IMR-90 (cell line): ENCODE measurements at regions not wholly inside any gene's neighbourhood (a gene's known extent, or its start where the extent isn't known, plus 50 kb on each side); places are given as distances from the start of the nearest gene placed in this dataset.
A peak's percentile ranks its signal among the peaks of the same experiment; 100 is the strongest.

Experiments used
- ATAC-seq: fragments of 200-7000 bp; cut with Tn5 transposase; 2 replicates; pipeline ENCODE4 v1.9.1; 2020; ENCODE audit warnings: low read depth, mild to moderate bottlenecking, moderate library complexity
- BruUV-seq: library from RNA; stranded (reverse); fragments of 400-500 nt; replicated peaks from 2 replicates; lab custom pipeline; 2021; lab: Mats Ljungman, UMichigan
- CTCF ChIA-PET: fragments of 300-600 bp; formaldehyde crosslinking; extraction: SDS; loops from one replicate; lab custom pipeline; 2021; ENCODE audit warnings: antibody characterized with exemption; lab: Yijun Ruan, JAX
- POLR2A ChIA-PET: fragments of 300-600 bp; sonication (Branson Sonifier 250); formaldehyde crosslinking; loops from one replicate; lab custom pipeline; 2022; ENCODE audit warnings: antibody characterized with exemption; ENCODE audit not compliant: unreplicated experiment; lab: Charles Lee
- DNase-seq: peaks from one replicate; pipeline ENCODE4 v3.0.0; 2013
- H2AFZ ChIP-seq: replicated peaks from 2 replicates; pipeline ENCODE3; 2013; ENCODE audit warnings: low read length, mild to moderate bottlenecking; ENCODE audit not compliant: poor library complexity
- H2AK5ac ChIP-seq: 2 replicates; pipeline ENCODE4 v1.6.1; 2013; ENCODE audit warnings: low read depth, low read length, inconsistent platforms
- H2AK9ac ChIP-seq: replicated peaks from 2 replicates; pipeline ENCODE3; 2013; ENCODE audit warnings: mild to moderate bottlenecking, low read depth, low read length, moderate library complexity; ENCODE audit not compliant: poor library complexity
- H2BK120ac ChIP-seq: 2 replicates; pipeline ENCODE4 v1.6.1; 2013; ENCODE audit warnings: low read depth, low read length, inconsistent platforms
- H2BK15ac ChIP-seq: 3 replicates; pipeline ENCODE4 v1.6.1; 2013; ENCODE audit warnings: low read depth, low read length, inconsistent platforms
- H2BK20ac ChIP-seq: 2 replicates; pipeline ENCODE4 v1.6.1; 2013; ENCODE audit warnings: low read depth, mild to moderate bottlenecking, inconsistent platforms, low read length, moderate library complexity
- H2BK5ac ChIP-seq: 2 replicates; pipeline ENCODE4 v1.6.1; 2013; ENCODE audit warnings: mild to moderate bottlenecking, low read depth, low read length, inconsistent platforms; ENCODE audit not compliant: poor library complexity, severe bottlenecking
- H3K14ac ChIP-seq: replicated peaks from 2 replicates; pipeline ENCODE4 v1.6.1; 2013; ENCODE audit warnings: low read depth, low read length, inconsistent platforms
- H3K18ac ChIP-seq: 2 replicates; pipeline ENCODE4 v1.6.1; 2013; ENCODE audit warnings: low read depth, low read length, control low read depth
- H3K23ac ChIP-seq: 2 replicates; pipeline ENCODE4 v1.6.1; 2013; ENCODE audit warnings: low read depth, low read length, inconsistent platforms
- H3K27ac ChIP-seq: 2 replicates; pipeline ENCODE4 v1.5.1; 2013; ENCODE audit warnings: mild to moderate bottlenecking, control low read depth, low read length; ENCODE audit not compliant: insufficient read depth
- H3K27me3 ChIP-seq: 2 replicates; pipeline ENCODE4 v1.6.1; 2013; ENCODE audit warnings: low read length; ENCODE audit not compliant: control insufficient read depth, insufficient read depth
- H3K36me3 ChIP-seq: 2 replicates; pipeline ENCODE4 v1.6.1; 2013; ENCODE audit warnings: low read length, mixed read lengths; ENCODE audit not compliant: control insufficient read depth, insufficient read depth
- H3K4ac ChIP-seq: 2 replicates; pipeline ENCODE4 v1.6.1; 2013; ENCODE audit warnings: low read depth, low read length, inconsistent platforms
- H3K4me1 ChIP-seq: 2 replicates; pipeline ENCODE4 v1.6.1; 2013; ENCODE audit warnings: low read length, mixed read lengths; ENCODE audit not compliant: control insufficient read depth, insufficient read depth
- H3K4me2 ChIP-seq: 2 replicates; pipeline ENCODE4 v1.6.1; 2013; ENCODE audit warnings: low read depth, mild to moderate bottlenecking, control low read depth, low read length, moderate library complexity
- H3K4me3 ChIP-seq: 2 replicates; pipeline ENCODE4 v1.5.1; 2013; ENCODE audit warnings: low read depth, mild to moderate bottlenecking, control low read depth, low read length, moderate library complexity; ENCODE audit not compliant: insufficient read depth
- H3K56ac ChIP-seq: 2 replicates; pipeline ENCODE4 v1.6.1; 2013; ENCODE audit warnings: low read length, inconsistent platforms; ENCODE audit not compliant: insufficient read depth; ENCODE audit errors: extremely low read depth
- H3K79me1 ChIP-seq, 2 experiments: 2 replicates each; pipeline ENCODE4 v1.6.1; 2013; ENCODE audit warnings: low read length in 2 of 2, inconsistent platforms in 1 of 2, low read depth in 1 of 2
- H3K9ac ChIP-seq: 2 replicates; pipeline ENCODE4 v1.6.1; 2013; ENCODE audit warnings: low read depth, low read length, control low read depth
- H3K9me1 ChIP-seq: 2 replicates; pipeline ENCODE4 v1.6.1; 2013; ENCODE audit warnings: low read length, inconsistent platforms; ENCODE audit not compliant: insufficient read depth
- H3K9me3 ChIP-seq: 2 replicates; pipeline ENCODE4 v1.6.1; 2013; ENCODE audit warnings: low read length; ENCODE audit not compliant: control insufficient read depth, insufficient read depth
- H4K20me1 ChIP-seq: 2 replicates; pipeline ENCODE4 v1.6.1; 2013; ENCODE audit warnings: low read length, inconsistent platforms; ENCODE audit not compliant: insufficient read depth
- H4K5ac ChIP-seq: 2 replicates; pipeline ENCODE4 v1.6.1; 2013; ENCODE audit warnings: mild to moderate bottlenecking, low read depth, low read length, control low read depth
- H4K8ac ChIP-seq, 2 experiments: 2 replicates each; pipeline ENCODE4 v1.6.1; 2013; ENCODE audit warnings: low read depth in 2 of 2, low read length in 2 of 2, control low read depth in 1 of 2, inconsistent platforms in 1 of 2
- H4K91ac ChIP-seq: 2 replicates; pipeline ENCODE4 v1.6.1; 2013; ENCODE audit warnings: low read depth, low read length, inconsistent platforms; ENCODE audit not compliant: insufficient read depth
- CHD1 ChIP-seq: IDR thresholded peaks from 2 replicates; pipeline ENCODE4 v1.6.1; 2012; ENCODE audit warnings: low read depth, low read length, improper control_type of control experiment
- CTCF ChIP-seq: conservative IDR thresholded peaks from 2 replicates; pipeline ENCODE4 v1.5.1; 2012; ENCODE audit warnings: mild to moderate bottlenecking, low read depth, low read length, improper control_type of control experiment
- ELK1 ChIP-seq: fragments of 150-350 bp; IDR thresholded peaks from 2 replicates; pipeline ENCODE4 v1.6.1; 2016; ENCODE audit warnings: low read depth, mild to moderate bottlenecking, low read length, moderate library complexity, borderline replicate concordance
- MAFK ChIP-seq: IDR thresholded peaks from 2 replicates; pipeline ENCODE4 v1.6.1; 2012; ENCODE audit warnings: low read depth, low read length, improper control_type of control experiment
- MAZ ChIP-seq: IDR thresholded peaks from 2 replicates; pipeline ENCODE4 v1.6.1; 2012; ENCODE audit warnings: low read depth, mild to moderate bottlenecking, low read length, improper control_type of control experiment, moderate library complexity, borderline replicate concordance
- POLR2A ChIP-seq: IDR thresholded peaks from 2 replicates; pipeline ENCODE4 v1.6.1; 2012; ENCODE audit warnings: mild to moderate bottlenecking, low read depth, low read length
- RAD21 ChIP-seq: IDR thresholded peaks from 2 replicates; pipeline ENCODE4 v1.6.1; 2012; ENCODE audit warnings: low read length, improper control_type of control experiment
- WGBS, 2 experiments: methylation state at CpG; one replicate each; pipeline versions ENCODE4 v1.1.5 to v1.1.7; 2013; ENCODE audit warnings: missing lambda C conversion rate in 2 of 2; ENCODE audit not compliant: insufficient read length in 1 of 2; ENCODE audit errors: extremely low coverage in 2 of 2; 5-methylcytosine and 5-hydroxymethylcytosine counted together
- dilution Hi-C: fragments of 300-500 bp; cut with HindIII; formaldehyde crosslinking; loops from one replicate; pipeline ENCODE4 v1.14.3; 2018; ENCODE audit warnings: low sequenced_read_pairs; ENCODE audit not compliant: unreplicated experiment
- in situ Hi-C: fragments of 300-500 bp; cut with MboI; formaldehyde crosslinking; loops from 3 replicates; pipeline ENCODE4 v1.14.3; 2019; ENCODE audit warnings: low sequenced_read_pairs, inconsistent platforms, mixed read lengths
- intact Hi-C: fragments of 100-400 bp; cut with micrococcal nuclease; formaldehyde crosslinking; loops from 2 replicates; pipeline ENCODE4 v1.10.0; 2022
- TF ChIP-seq, protein P1 (sequence below): fragments of 150-350 bp; IDR thresholded peaks from 2 replicates; pipeline ENCODE4 v1.6.1; 2017; ENCODE audit warnings: mild to moderate bottlenecking, antibody characterized with exemption, low read length, low read depth

DNA sequence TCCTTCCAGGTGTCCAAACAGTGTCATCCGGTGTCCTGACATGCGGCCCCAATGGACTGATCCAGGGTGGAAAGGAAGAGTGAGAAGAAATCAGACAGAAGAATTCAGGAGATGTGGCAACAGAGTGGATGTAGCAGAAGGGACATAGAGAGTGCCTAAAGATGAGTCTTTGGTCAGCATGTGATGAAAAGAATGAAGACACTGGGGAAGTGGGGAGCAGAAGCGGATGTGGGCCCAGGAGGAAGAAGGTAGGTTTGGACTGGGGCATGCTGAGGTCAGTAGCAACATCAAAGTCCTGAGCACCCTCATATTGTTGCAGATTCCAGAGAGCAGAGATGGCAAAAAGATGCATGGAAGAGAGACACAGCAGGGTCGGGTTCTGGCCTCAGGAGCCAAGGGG, 71.8 kb upstream of the STEAP1B start:
- no TSS peak for BruUV-seq
- no peak overlapping the region for H3K4me2 ChIP-seq
- dilution Hi-C loops (loop anchor here (25.0 kb wide), 1 partner anchor 491 kb away; no protein-coding TSS in a partner anchor), intact Hi-C loops (no loop called here), in situ Hi-C loops (no loop called here)
- ATAC-seq (no peak), DNase-seq (no peak)
- peaks cover 9% of the 10 kb centered on the region for H3K4me1 ChIP-seq
- no peak overlapping the region for H2AK9ac ChIP-seq
- peak overlapping the region; percentile 16 for H3K4ac ChIP-seq
- H3K18ac ChIP-seq = no peak overlapping the region
- ChIA-PET CTCF (no interaction called here), POLR2A (no interaction called here)
- 100% methylated on average over 1 of the region's 4 CpGs; no CpG with 5 or more reads in 1 of the 2 experiments for WGBS, 2 experiments
- H3K9me1 ChIP-seq = peaks cover 5% of the 10 kb centered on the region; the same call in 1 of the 2 replicates
- H3K79me1 ChIP-seq = no peaks in the 10 kb centered on the region
- no peak for TF ChIP-seq RAD21
- no peak for TF ChIP-seq CHD1
- no peak for TF ChIP-seq POLR2A
- TF ChIP-seq, protein P1, sequence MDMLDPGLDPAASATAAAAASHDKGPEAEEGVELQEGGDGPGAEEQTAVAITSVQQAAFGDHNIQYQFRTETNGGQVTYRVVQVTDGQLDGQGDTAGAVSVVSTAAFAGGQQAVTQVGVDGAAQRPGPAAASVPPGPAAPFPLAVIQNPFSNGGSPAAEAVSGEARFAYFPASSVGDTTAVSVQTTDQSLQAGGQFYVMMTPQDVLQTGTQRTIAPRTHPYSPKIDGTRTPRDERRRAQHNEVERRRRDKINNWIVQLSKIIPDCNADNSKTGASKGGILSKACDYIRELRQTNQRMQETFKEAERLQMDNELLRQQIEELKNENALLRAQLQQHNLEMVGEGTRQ = no peak
- TF ChIP-seq MAZ = no peak
- no peak for TF ChIP-seq CTCF
- no peak for TF ChIP-seq MAFK
- no peak for TF ChIP-seq ELK1
- no peak overlapping the region for H2AFZ ChIP-seq
- no peak overlapping the region for H3K4me3 ChIP-seq
- 0 out of 3 replicates have a peak overlapping the region, but pooled peaks have one; percentile 40 for H2BK15ac ChIP-seq
- H3K9ac ChIP-seq = no peak overlapping the region
- no peak overlapping the region for H4K91ac ChIP-seq
- no peaks in the 10 kb centered on the region for H3K27me3 ChIP-seq
- peak overlapping the region; percentile 19; the same call in 1 of the 2 replicates for H3K14ac ChIP-seq
- peak overlapping the region; percentile 4 for H2BK5ac ChIP-seq
- no peak overlapping the region for H4K8ac ChIP-seq
- no peaks in the 10 kb centered on the region for H3K36me3 ChIP-seq
- no peak overlapping the region for H3K27ac ChIP-seq
- H3K23ac ChIP-seq = no peak overlapping the region
- H4K20me1 ChIP-seq = no peaks in the 10 kb centered on the region
- 0 out of 2 replicates have a peak overlapping the region, but pooled peaks have one; percentile 80 for H2BK120ac ChIP-seq
- H4K5ac ChIP-seq = no peak overlapping the region
- no peak overlapping the region for H3K56ac ChIP-seq
- no peaks in the 10 kb centered on the region for H3K9me3 ChIP-seq
- H2AK5ac ChIP-seq = peak overlapping the region; percentile 75
- peak overlapping the region; percentile 67; the same call in 1 of the 2 replicates for H2BK20ac ChIP-seq
